HL-60 (cell line): ENCODE measurements at regions not wholly inside any gene's neighbourhood (a gene's known extent, or its start where the extent isn't known, plus 50 kb on each side); places are given as distances from the start of the nearest gene placed in this dataset.

ENCODE experiments used
- CTCF ChIP-seq: IDR thresholded peaks from one replicate; pipeline ENCODE4 v1.5.1; 2011; ENCODE audit warnings: low read length, control low read depth, inconsistent platforms; ENCODE audit not compliant: insufficient read depth
- POLR2AphosphoS5 ChIP-seq: IDR thresholded peaks from 2 replicates; pipeline ENCODE4 v1.6.1; 2012; ENCODE audit warnings: low read depth
- REST ChIP-seq: IDR thresholded peaks from 2 replicates; pipeline ENCODE4 v1.6.1; 2012; ENCODE audit warnings: low read depth; ENCODE audit not compliant: insufficient replicate concordance

GRCh38 chr9:38224941-38225340, 155.9 kb upstream of the SHB start:
- TF ChIP-seq CTCF (no peak), POLR2AphosphoS5 (no peak), REST (no peak)
